Stimulated activated naive B cell treated with anti-CD40 and anti-IgM and Interleukin-4, amounts not matched to agents 10 μg/mL and 1 μg/mL and 100 μg/mL, for 72 hours (primary cell): ENCODE measurements at regions not wholly inside any gene's neighbourhood (a gene's known extent, or its start where the extent isn't known, plus 50 kb on each side); places are given as distances from the start of the nearest gene placed in this dataset.
"Not testable (repeated sequence)": the region's sequence is repeated elsewhere in the genome, so short reads cannot be mapped to it uniquely, and the experiment has no call there.

ENCODE experiments used
- ATAC-seq, 2 donors: fragments of 150-1000 bp; cut with Tn5 transposase; replicated peaks; 2 replicates each; pipeline ENCODE4 v1.10.0; 2021; ENCODE audit warnings: moderate library complexity in 1 of 2
- DNase-seq: peaks from one replicate; pipeline ENCODE4 v3.0.0; 2021
- H3K27ac Mint-ChIP-seq: one replicate; pipeline ENCODE4 v1.8.0; 2022; ENCODE audit warnings: mild to moderate bottlenecking, mixed read lengths
- H3K27me3 Mint-ChIP-seq, 2 donors: one replicate each; pipeline ENCODE4 v1.8.0; 2022; ENCODE audit warnings: mixed read lengths in 2 of 2
- H3K36me3 Mint-ChIP-seq, 2 donors: one replicate each; pipeline ENCODE4 v1.8.0; 2022; ENCODE audit warnings: mixed read lengths in 2 of 2, mild to moderate bottlenecking in 1 of 2
- H3K4me1 Mint-ChIP-seq, 2 donors: one replicate each; pipeline ENCODE4 v1.8.0; 2022; ENCODE audit warnings: mixed read lengths in 2 of 2, mild to moderate bottlenecking in 1 of 2
- H3K4me3 Mint-ChIP-seq, 2 donors: one replicate each; pipeline ENCODE4 v1.8.0; 2022; ENCODE audit warnings: mild to moderate bottlenecking in 2 of 2, mixed read lengths in 2 of 2, moderate library complexity in 1 of 2
- H3K9me3 Mint-ChIP-seq, 2 donors: one replicate each; pipeline ENCODE4 v1.8.0; 2022; ENCODE audit warnings: mixed read lengths in 2 of 2, mild to moderate bottlenecking in 1 of 2

GRCh38 chr12:114030451-114030850 lies 64.3 kb upstream of the RBM19 start:
- Mint-ChIP-seq H3K27me3 (peaks cover 11 to 26% of the 10 kb centered on the region in 2 donors), H3K4me1 (no peaks in the 10 kb centered on the region), H3K36me3 (no peaks in the 10 kb centered on the region), H3K4me3 (no peak overlapping the region), H3K27ac (no peak overlapping the region), H3K9me3 (peaks cover 0 to 1% of the 10 kb centered on the region in 2 donors)
- DNase-seq (no peak), ATAC-seq (no peak)

GRCh38 chr12:114026805-114027204 lies 60.7 kb upstream of the RBM19 start:
- no peaks in the 10 kb centered on the region for H3K36me3 Mint-ChIP-seq
- peaks cover 24 to 39% of the 10 kb centered on the region in 2 donors for H3K27me3 Mint-ChIP-seq
- DNase-seq, result no peak
- H3K4me1 Mint-ChIP-seq, result no peaks in the 10 kb centered on the region
- H3K27ac Mint-ChIP-seq, result no peak overlapping the region
- H3K4me3 Mint-ChIP-seq, result no peak overlapping the region
- ATAC-seq, result no peak
- H3K9me3 Mint-ChIP-seq, result peaks cover 0 to 1% of the 10 kb centered on the region in 2 donors

- Mint-ChIP-seq H3K4me3 (no peak overlapping the region), H3K9me3 (peaks cover 0 to 1% of the 10 kb centered on the region in 2 donors), H3K27ac (no peak overlapping the region), H3K4me1 (no peaks in the 10 kb centered on the region), H3K36me3 (no peaks in the 10 kb centered on the region), H3K27me3 (peaks cover 24 to 32% of the 10 kb centered on the region in 2 donors)
- DNase-seq (no peak), ATAC-seq (no peak)
Observed at GRCh38 chr12:114025935-114026334, 59.8 kb upstream of the RBM19 start.

- H3K9me3 Mint-ChIP-seq, H3K4me1 Mint-ChIP-seq, H3K27ac Mint-ChIP-seq, H3K36me3 Mint-ChIP-seq, DNase-seq, H3K4me3 Mint-ChIP-seq, ATAC-seq: not testable (repeated sequence)
- H3K27me3 Mint-ChIP-seq, result peaks cover 36% of the 10 kb centered on the region in 2 donors
Observed at GRCh38 chr12:114022081-114022480, 56.0 kb upstream of the RBM19 start.

GRCh38 chr12:114018669-114019068 lies 52.5 kb upstream of the RBM19 start:
- no peak for ATAC-seq
- peaks cover 25 to 32% of the 10 kb centered on the region in 2 donors for H3K27me3 Mint-ChIP-seq
- no peaks in the 10 kb centered on the region for H3K36me3 Mint-ChIP-seq
- H3K27ac Mint-ChIP-seq, result no peak overlapping the region
- no peaks in the 10 kb centered on the region for H3K4me1 Mint-ChIP-seq
- DNase-seq, result no peak
- H3K9me3 Mint-ChIP-seq, result no peaks in the 10 kb centered on the region
- no peak overlapping the region for H3K4me3 Mint-ChIP-seq
